ENCODE measurements at regions not wholly inside any gene's neighbourhood (a gene's known extent, or its start where the extent isn't known, plus 50 kb on each side); places are given as distances from the start of the nearest gene placed in this dataset.
A peak's percentile ranks its signal among the peaks of the same experiment; 100 is the strongest.

DNA sequence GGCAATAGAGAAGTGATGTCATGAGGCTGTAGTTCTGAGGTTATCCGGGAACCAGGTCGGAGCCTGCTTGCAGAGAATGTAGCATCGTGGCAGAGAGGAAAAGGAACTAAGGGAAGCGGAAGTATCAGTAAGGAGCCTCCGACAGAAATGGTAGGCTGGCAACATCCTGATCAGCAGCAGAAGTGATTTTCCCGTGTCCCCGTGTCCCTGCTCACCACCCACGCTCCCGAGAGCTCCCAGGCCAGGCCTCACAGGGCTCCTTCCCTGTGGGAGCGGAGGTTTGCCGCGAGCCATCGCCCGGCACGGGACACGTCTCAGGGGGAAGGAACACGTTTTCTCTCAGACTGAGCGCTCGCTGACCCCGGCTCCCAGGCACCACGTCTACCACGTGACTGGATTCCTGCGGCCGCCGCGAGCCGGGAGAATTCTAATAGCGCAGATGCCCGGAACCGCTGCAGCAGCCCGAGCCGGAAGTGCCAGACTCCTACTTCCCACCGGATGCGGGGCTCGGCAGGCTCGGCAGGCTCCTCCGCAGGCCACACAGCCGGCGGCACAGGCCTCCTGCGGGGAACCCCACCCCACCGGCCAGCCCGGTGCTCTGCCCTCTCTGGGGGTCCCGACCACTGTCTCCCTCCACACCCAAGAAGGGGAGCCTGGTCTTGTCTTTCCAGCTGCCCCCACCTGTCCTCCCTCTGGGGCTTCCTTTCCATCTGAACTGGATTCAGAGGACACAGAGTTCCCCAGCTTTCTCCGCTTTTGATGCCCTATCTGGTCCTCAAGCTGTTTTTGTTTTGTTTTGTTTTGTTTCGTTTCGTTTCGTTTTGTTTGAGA, 99.3 kb downstream of the BDH1 start (continued):
- TF ChIP-seq ZNF34 (CRISPR knock-in tag; IDR thresholded peaks at IDR 0.05; ENCODE audit: borderline replicate concordance) = 0 out of 2 replicates have a peak, but pooled peaks have one; percentile 37
- no peak for TF ChIP-seq ZSCAN20 (CRISPR knock-in tag; IDR thresholded peaks at IDR 0.05; ENCODE audit: borderline replicate concordance)
- TF ChIP-seq, protein P1, sequence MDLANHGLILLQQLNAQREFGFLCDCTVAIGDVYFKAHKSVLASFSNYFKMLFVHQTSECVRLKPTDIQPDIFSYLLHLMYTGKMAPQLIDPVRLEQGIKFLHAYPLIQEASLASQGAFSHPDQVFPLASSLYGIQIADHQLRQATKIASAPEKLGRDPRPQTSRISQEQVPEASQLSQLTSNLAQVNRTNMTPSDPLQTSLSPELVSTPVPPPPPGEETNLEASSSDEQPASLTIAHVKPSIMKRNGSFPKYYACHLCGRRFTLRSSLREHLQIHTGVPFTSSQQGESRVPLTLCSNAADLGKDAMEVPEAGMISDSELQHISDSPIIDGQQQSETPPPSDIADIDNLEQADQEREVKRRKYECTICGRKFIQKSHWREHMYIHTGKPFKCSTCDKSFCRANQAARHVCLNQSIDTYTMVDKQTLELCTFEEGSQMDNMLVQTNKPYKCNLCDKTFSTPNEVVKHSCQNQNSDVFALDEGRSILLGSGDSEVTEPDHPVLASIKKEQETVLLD (CRISPR knock-in tag; IDR thresholded peaks at IDR 0.05; ENCODE audit: low read depth) = no peak
- TF ChIP-seq, protein P2, sequence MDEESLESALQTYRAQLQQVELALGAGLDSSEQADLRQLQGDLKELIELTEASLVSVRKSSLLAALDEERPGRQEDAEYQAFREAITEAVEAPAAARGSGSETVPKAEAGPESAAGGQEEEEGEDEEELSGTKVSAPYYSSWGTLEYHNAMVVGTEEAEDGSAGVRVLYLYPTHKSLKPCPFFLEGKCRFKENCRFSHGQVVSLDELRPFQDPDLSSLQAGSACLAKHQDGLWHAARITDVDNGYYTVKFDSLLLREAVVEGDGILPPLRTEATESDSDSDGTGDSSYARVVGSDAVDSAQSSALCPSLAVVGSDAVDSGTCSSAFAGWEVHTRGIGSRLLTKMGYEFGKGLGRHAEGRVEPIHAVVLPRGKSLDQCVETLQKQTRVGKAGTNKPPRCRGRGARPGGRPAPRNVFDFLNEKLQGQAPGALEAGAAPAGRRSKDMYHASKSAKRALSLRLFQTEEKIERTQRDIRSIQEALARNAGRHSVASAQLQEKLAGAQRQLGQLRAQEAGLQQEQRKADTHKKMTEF (CRISPR knock-in tag; IDR thresholded peaks at IDR 0.05) = peak; percentile 74
- peak; percentile 92 for TF ChIP-seq ZNF205 (CRISPR knock-in tag; IDR thresholded peaks at IDR 0.05)
- TF ChIP-seq, protein P3, sequence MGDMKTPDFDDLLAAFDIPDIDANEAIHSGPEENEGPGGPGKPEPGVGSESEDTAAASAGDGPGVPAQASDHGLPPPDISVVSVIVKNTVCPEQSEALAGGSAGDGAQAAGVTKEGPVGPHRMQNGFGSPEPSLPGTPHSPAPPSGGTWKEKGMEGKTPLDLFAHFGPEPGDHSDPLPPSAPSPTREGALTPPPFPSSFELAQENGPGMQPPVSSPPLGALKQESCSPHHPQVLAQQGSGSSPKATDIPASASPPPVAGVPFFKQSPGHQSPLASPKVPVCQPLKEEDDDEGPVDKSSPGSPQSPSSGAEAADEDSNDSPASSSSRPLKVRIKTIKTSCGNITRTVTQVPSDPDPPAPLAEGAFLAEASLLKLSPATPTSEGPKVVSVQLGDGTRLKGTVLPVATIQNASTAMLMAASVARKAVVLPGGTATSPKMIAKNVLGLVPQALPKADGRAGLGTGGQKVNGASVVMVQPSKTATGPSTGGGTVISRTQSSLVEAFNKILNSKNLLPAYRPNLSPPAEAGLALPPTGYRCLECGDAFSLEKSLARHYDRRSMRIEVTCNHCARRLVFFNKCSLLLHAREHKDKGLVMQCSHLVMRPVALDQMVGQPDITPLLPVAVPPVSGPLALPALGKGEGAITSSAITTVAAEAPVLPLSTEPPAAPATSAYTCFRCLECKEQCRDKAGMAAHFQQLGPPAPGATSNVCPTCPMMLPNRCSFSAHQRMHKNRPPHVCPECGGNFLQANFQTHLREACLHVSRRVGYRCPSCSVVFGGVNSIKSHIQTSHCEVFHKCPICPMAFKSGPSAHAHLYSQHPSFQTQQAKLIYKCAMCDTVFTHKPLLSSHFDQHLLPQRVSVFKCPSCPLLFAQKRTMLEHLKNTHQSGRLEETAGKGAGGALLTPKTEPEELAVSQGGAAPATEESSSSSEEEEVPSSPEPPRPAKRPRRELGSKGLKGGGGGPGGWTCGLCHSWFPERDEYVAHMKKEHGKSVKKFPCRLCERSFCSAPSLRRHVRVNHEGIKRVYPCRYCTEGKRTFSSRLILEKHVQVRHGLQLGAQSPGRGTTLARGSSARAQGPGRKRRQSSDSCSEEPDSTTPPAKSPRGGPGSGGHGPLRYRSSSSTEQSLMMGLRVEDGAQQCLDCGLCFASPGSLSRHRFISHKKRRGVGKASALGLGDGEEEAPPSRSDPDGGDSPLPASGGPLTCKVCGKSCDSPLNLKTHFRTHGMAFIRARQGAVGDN (CRISPR knock-in tag; IDR thresholded peaks at IDR 0.05) = peak; percentile 96
- peak; percentile 67 to 75 for TF ChIP-seq POLR2A (IDR thresholded peaks at IDR 0.05; ENCODE audit: insufficient read depth in 1 of 2, low read depth in 2 of 2, low read length in 2 of 2)
- peak; percentile 45; the same call in 1 of the 2 replicates for TF ChIP-seq ZNF230 (CRISPR knock-in tag; IDR thresholded peaks at IDR 0.05)
- TF ChIP-seq, protein P4, sequence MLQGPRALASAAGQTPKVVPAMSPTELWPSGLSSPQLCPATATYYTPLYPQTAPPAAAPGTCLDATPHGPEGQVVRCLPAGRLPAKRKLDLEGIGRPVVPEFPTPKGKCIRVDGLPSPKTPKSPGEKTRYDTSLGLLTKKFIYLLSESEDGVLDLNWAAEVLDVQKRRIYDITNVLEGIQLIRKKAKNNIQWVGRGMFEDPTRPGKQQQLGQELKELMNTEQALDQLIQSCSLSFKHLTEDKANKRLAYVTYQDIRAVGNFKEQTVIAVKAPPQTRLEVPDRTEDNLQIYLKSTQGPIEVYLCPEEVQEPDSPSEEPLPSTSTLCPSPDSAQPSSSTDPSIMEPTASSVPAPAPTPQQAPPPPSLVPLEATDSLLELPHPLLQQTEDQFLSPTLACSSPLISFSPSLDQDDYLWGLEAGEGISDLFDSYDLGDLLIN (CRISPR knock-in tag; IDR thresholded peaks at IDR 0.05; ENCODE audit: borderline replicate concordance) = no peak
- peak; percentile 59 for TF ChIP-seq MED1 (CRISPR knock-in tag; IDR thresholded peaks at IDR 0.05)
- TF ChIP-seq, protein P5, sequence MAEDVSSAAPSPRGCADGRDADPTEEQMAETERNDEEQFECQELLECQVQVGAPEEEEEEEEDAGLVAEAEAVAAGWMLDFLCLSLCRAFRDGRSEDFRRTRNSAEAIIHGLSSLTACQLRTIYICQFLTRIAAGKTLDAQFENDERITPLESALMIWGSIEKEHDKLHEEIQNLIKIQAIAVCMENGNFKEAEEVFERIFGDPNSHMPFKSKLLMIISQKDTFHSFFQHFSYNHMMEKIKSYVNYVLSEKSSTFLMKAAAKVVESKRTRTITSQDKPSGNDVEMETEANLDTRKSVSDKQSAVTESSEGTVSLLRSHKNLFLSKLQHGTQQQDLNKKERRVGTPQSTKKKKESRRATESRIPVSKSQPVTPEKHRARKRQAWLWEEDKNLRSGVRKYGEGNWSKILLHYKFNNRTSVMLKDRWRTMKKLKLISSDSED (CRISPR knock-in tag; IDR thresholded peaks at IDR 0.05) = no peak
- TF ChIP-seq, protein P6, sequence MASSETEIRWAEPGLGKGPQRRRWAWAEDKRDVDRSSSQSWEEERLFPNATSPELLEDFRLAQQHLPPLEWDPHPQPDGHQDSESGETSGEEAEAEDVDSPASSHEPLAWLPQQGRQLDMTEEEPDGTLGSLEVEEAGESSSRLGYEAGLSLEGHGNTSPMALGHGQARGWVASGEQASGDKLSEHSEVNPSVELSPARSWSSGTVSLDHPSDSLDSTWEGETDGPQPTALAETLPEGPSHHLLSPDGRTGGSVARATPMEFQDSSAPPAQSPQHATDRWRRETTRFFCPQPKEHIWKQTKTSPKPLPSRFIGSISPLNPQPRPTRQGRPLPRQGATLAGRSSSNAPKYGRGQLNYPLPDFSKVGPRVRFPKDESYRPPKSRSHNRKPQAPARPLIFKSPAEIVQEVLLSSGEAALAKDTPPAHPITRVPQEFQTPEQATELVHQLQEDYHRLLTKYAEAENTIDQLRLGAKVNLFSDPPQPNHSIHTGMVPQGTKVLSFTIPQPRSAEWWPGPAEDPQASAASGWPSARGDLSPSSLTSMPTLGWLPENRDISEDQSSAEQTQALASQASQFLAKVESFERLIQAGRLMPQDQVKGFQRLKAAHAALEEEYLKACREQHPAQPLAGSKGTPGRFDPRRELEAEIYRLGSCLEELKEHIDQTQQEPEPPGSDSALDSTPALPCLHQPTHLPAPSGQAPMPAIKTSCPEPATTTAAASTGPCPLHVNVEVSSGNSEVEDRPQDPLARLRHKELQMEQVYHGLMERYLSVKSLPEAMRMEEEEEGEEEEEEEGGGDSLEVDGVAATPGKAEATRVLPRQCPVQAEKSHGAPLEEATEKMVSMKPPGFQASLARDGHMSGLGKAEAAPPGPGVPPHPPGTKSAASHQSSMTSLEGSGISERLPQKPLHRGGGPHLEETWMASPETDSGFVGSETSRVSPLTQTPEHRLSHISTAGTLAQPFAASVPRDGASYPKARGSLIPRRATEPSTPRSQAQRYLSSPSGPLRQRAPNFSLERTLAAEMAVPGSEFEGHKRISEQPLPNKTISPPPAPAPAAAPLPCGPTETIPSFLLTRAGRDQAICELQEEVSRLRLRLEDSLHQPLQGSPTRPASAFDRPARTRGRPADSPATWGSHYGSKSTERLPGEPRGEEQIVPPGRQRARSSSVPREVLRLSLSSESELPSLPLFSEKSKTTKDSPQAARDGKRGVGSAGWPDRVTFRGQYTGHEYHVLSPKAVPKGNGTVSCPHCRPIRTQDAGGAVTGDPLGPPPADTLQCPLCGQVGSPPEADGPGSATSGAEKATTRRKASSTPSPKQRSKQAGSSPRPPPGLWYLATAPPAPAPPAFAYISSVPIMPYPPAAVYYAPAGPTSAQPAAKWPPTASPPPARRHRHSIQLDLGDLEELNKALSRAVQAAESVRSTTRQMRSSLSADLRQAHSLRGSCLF (CRISPR knock-in tag; IDR thresholded peaks at IDR 0.05; ENCODE audit: borderline replicate concordance) = no peak
- no peak for TF ChIP-seq PCBP1 (IDR thresholded peaks at IDR 0.05; ENCODE audit: borderline replicate concordance, low read depth, low read length)

Measured in HepG2 (cell line).